Adrenal gland (tissue), 5 donors: ENCODE measurements at regions not wholly inside any gene's neighbourhood (a gene's known extent, or its start where the extent isn't known, plus 50 kb on each side); places are given as distances from the start of the nearest gene placed in this dataset.

Experiments
- CTCF ChIP-seq, 6 experiments: fragments of 450-650 bp in 4 of 6; fragments of 200-600 bp in 2 of 6; sonication (generic) in 1 of 6; IDR thresholded peaks; 1 replicate in 5 of 6; 2 replicates in 1 of 6; pipeline versions ENCODE4 v1.5.1 to v1.8.0; 2016 to 2021; ENCODE audit warnings: antibody characterized with exemption in 6 of 6, mild to moderate bottlenecking in 2 of 6, moderate library complexity in 1 of 6
- POLR2A ChIP-seq, 2 donors: fragments of 450-650 bp; IDR thresholded peaks; one replicate each; pipeline ENCODE4 v1.6.1; 2017; ENCODE audit warnings: antibody characterized with exemption in 2 of 2, mild to moderate bottlenecking in 2 of 2, moderate library complexity in 1 of 2
- donor health status: DM: no; HTN: no; CAD: no.

GRCh38 chr9:121550569-121551512 lies 51.2 kb upstream of the GGTA1 start:
- TF ChIP-seq CTCF (IDR thresholded peaks at IDR 0.05) (peak; percentile 93 to 99 (median 95)), POLR2A (IDR thresholded peaks at IDR 0.05) (no peak)
